OCI-LY7 (cell line): ENCODE measurements at regions not wholly inside any gene's neighbourhood (a gene's known extent, or its start where the extent isn't known, plus 50 kb on each side); places are given as distances from the start of the nearest gene placed in this dataset.

Experiments
- BruUV-seq: library from RNA; stranded (reverse); fragments of 400-500 nt; replicated peaks from 2 replicates; lab custom pipeline; 2021; lab: Mats Ljungman, UMichigan
- CTCF ChIA-PET: fragments of 300-600 bp; sonication (Branson Sonifier 250); formaldehyde crosslinking; loops from one replicate; lab custom pipeline; 2022; ENCODE audit warnings: antibody characterized with exemption; ENCODE audit not compliant: unreplicated experiment; lab: Charles Lee
- POLR2A ChIA-PET: fragments of 300-600 bp; sonication (Branson Sonifier 250); formaldehyde crosslinking; loops from one replicate; lab custom pipeline; 2022; ENCODE audit warnings: antibody characterized with exemption; lab: Charles Lee
- DNase-seq: peaks from one replicate; pipeline ENCODE4 v3.0.0-alpha.2; 2015; ENCODE audit warnings: low spot score
- H2AFZ ChIP-seq: fragments of 200-600 bp; sonication (generic), shearing (Covaris generic); 2 replicates; pipeline ENCODE4 v1.6.1; 2014; ENCODE audit warnings: mild to moderate bottlenecking, antibody characterized with exemption, low read length, moderate library complexity
- H3K27ac ChIP-seq: fragments of 200-600 bp; sonication (generic); 2 replicates; pipeline ENCODE4 v1.5.1; 2014; ENCODE audit warnings: mixed run types, low read depth, mild to moderate bottlenecking, moderate library complexity, low read length, inconsistent platforms; ENCODE audit not compliant: poor library complexity, severe bottlenecking
- H3K36me3 ChIP-seq: fragments of 200-600 bp; sonication (generic); 2 replicates; pipeline ENCODE4 v1.6.1; 2014; ENCODE audit warnings: mild to moderate bottlenecking, antibody characterized with exemption, low read length, moderate library complexity, mixed read lengths; ENCODE audit not compliant: insufficient read depth
- H3K4me1 ChIP-seq: fragments of 200-600 bp; sonication (generic); 2 replicates; pipeline ENCODE4 v1.5.1; 2014; ENCODE audit warnings: mild to moderate bottlenecking, low read length; ENCODE audit not compliant: insufficient read depth, poor library complexity, severe bottlenecking
- H3K4me2 ChIP-seq: fragments of 200-600 bp; sonication (generic); 2 replicates; pipeline ENCODE4 v1.6.1; 2014; ENCODE audit warnings: mild to moderate bottlenecking, low read length
- H3K4me3 ChIP-seq: fragments of 200-600 bp; sonication (generic); 2 replicates; pipeline ENCODE4 v1.5.1; 2014; ENCODE audit warnings: mild to moderate bottlenecking, low read depth, low read length; ENCODE audit not compliant: poor library complexity, severe bottlenecking
- H3K79me2 ChIP-seq: fragments of 200-600 bp; sonication (generic); 2 replicates; pipeline ENCODE4 v1.6.1; 2016; ENCODE audit warnings: low read depth, mild to moderate bottlenecking, low read length, moderate library complexity, mixed read lengths; ENCODE audit not compliant: insufficient read depth
- H3K9me2 ChIP-seq: fragments of 200-600 bp; sonication (generic); 2 replicates; pipeline ENCODE4 v1.6.1; 2016; ENCODE audit warnings: mild to moderate bottlenecking, low read length, mixed read lengths; ENCODE audit not compliant: insufficient read depth
- H3K9me3 ChIP-seq: fragments of 200-600 bp; sonication (generic); 2 replicates; pipeline ENCODE4 v1.6.1; 2014; ENCODE audit warnings: mild to moderate bottlenecking, mixed run types, low read length, mixed read lengths
- H4K20me1 ChIP-seq: fragments of 200-600 bp; sonication (generic); 2 replicates; pipeline ENCODE4 v1.6.1; 2014; ENCODE audit warnings: mild to moderate bottlenecking, antibody characterized with exemption, low read length, moderate library complexity, mixed read lengths; ENCODE audit not compliant: insufficient read depth
- CTCF ChIP-seq: fragments of 200-600 bp; sonication (generic); conservative IDR thresholded peaks from 2 replicates; pipeline ENCODE4 v1.5.1; 2014; ENCODE audit warnings: mild to moderate bottlenecking, antibody characterized with exemption, low read length, moderate library complexity, mixed read lengths
- EZH2phosphoT487 ChIP-seq: fragments of 200-600 bp; sonication (generic); IDR thresholded peaks from 2 replicates; pipeline ENCODE4 v1.6.1; 2018; ENCODE audit warnings: low read depth, borderline replicate concordance, mild to moderate bottlenecking, mixed run types, antibody characterized with exemption, low read length, moderate library complexity, mixed read lengths
- intact Hi-C: fragments of 100-400 bp; cut with micrococcal nuclease; formaldehyde crosslinking; loops from one replicate; pipeline ENCODE4 v1.10.0; 2022; ENCODE audit not compliant: unreplicated experiment

GRCh38 chr15:38148471-38148870, 104.2 kb upstream of the SPRED1 start:
- no peak overlapping the region for H2AFZ ChIP-seq
- no peak overlapping the region for H3K27ac ChIP-seq
- H3K9me3 ChIP-seq: peaks cover 32% of the 10 kb centered on the region
- no peaks in the 10 kb centered on the region for H3K4me1 ChIP-seq
- no peaks in the 10 kb centered on the region for H3K36me3 ChIP-seq
- TF ChIP-seq EZH2phosphoT487: no peak
- no peak for TF ChIP-seq CTCF
- DNase-seq: no peak
- intact Hi-C loops: no loop called here
- no TSS peak for BruUV-seq
- ChIA-PET POLR2A (interaction anchor here (0.5 to 1.2 kb wide), 3 partner anchors 13 to 29 kb away, joined by 3 to 4 read pairs (median 3); no protein-coding TSS in a partner anchor), CTCF (no interaction called here)
- no peak overlapping the region for H3K4me2 ChIP-seq
- H4K20me1 ChIP-seq: no peaks in the 10 kb centered on the region
- H3K79me2 ChIP-seq: no peaks in the 10 kb centered on the region
- H3K4me3 ChIP-seq: no peak overlapping the region
- H3K9me2 ChIP-seq: no peaks in the 10 kb centered on the region; the same call in 1 of the 2 replicates

GRCh38 chr15:38149315-38149714, 103.3 kb upstream of the SPRED1 start:
- no peaks in the 10 kb centered on the region for H3K79me2 ChIP-seq
- POLR2A ChIA-PET: interaction anchor here (0.6 to 0.9 kb wide), 4 partner anchors 10 to 210 kb away, joined by 3 to 4 read pairs (median 4); no protein-coding TSS in a partner anchor
- intact Hi-C loops: no loop called here
- H3K9me3 ChIP-seq: peaks cover 32% of the 10 kb centered on the region
- no peaks in the 10 kb centered on the region for H4K20me1 ChIP-seq
- TF ChIP-seq EZH2phosphoT487 (no peak), CTCF (no peak)
- H3K4me1 ChIP-seq: no peaks in the 10 kb centered on the region
- no peak overlapping the region for H3K27ac ChIP-seq
- no peaks in the 10 kb centered on the region for H3K9me2 ChIP-seq
- BruUV-seq: no TSS peak
- no peak overlapping the region for H3K4me2 ChIP-seq
- DNase-seq: no peak
- CTCF ChIA-PET: no interaction called here
- H3K36me3 ChIP-seq: no peaks in the 10 kb centered on the region
- H2AFZ ChIP-seq: no peak overlapping the region
- H3K4me3 ChIP-seq: no peak overlapping the region

GRCh38 chr15:38150148-38150547, 102.5 kb upstream of the SPRED1 start:
- TF ChIP-seq CTCF: no peak
- no peak for TF ChIP-seq EZH2phosphoT487
- Histone ChIP-seq H2AFZ (no peak overlapping the region), H3K4me1 (no peaks in the 10 kb centered on the region), H3K9me3 (peaks cover 32% of the 10 kb centered on the region), H3K4me3 (no peak overlapping the region), H4K20me1 (no peaks in the 10 kb centered on the region), H3K27ac (no peak overlapping the region), H3K79me2 (no peaks in the 10 kb centered on the region), H3K4me2 (no peak overlapping the region), H3K9me2 (no peaks in the 10 kb centered on the region), H3K36me3 (no peaks in the 10 kb centered on the region)
- no peak for DNase-seq
- POLR2A ChIA-PET: no interaction called here
- CTCF ChIA-PET: no interaction called here
- intact Hi-C loops: no loop called here
- BruUV-seq: no TSS peak
